ENCODE measurements at regions not wholly inside any gene's neighbourhood (a gene's known extent, or its start where the extent isn't known, plus 50 kb on each side); places are given as distances from the start of the nearest gene placed in this dataset.

DNA sequence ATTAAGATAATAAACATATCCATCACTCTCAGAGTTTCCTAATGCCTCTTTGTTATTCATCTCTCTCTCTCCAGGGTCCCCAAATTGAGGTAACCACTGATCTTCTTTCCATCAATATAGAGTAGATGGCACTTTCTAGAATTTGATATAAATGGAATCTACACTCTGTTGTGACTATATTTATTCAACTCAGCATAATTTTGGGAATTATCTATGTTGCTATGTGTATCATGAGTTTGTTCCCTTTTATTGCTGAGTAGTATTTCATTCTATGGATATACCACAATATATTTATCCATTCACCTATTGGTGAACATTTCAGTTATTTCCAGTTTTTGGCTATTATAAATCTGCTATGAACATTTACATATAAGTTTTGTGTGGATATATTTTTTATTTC is 230.7 kb downstream of the HLX start:
- DNase-seq = no peak

DNA sequence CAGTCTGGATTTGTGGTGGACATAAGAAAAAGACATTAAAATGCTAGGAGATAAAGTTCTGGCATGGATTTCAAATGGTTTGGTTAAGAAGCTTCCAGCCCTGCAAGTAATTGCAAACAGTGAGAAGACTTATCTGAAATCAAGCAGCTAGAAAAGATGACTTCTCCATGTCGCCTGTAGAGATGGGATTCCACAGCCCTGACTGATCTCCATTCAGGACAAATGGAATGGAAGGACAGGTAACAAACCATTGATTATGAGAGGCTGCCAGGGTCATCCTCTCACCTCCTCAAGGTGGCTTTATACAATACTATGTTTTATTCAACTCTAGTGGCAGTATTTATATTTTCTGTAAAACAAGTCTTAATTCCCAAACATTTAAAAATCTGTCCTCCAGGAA is 237.9 kb downstream of the HLX start:
- DNase-seq = peak; percentile 21

DNA sequence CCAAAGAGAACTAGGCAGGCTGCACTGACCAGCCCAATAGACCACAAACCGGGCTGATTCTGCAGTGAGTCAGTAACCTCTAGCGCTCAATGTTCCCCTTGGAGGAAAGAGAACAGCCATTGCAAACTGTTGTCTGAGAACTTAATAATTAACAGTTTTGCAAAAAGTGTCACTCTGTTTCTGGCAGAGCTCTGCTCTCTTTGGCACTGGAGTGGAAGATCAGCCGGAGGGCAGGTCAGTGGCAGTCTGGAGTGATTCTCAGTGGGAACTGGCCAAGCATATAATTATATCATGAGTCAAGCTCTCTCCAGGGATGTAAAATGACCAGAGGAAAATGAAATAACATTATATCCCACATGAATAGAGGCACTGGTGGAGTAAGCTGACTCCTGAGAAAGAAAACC is 238.3 kb downstream of the HLX start:
- DNase-seq = peak; percentile 80

DNA sequence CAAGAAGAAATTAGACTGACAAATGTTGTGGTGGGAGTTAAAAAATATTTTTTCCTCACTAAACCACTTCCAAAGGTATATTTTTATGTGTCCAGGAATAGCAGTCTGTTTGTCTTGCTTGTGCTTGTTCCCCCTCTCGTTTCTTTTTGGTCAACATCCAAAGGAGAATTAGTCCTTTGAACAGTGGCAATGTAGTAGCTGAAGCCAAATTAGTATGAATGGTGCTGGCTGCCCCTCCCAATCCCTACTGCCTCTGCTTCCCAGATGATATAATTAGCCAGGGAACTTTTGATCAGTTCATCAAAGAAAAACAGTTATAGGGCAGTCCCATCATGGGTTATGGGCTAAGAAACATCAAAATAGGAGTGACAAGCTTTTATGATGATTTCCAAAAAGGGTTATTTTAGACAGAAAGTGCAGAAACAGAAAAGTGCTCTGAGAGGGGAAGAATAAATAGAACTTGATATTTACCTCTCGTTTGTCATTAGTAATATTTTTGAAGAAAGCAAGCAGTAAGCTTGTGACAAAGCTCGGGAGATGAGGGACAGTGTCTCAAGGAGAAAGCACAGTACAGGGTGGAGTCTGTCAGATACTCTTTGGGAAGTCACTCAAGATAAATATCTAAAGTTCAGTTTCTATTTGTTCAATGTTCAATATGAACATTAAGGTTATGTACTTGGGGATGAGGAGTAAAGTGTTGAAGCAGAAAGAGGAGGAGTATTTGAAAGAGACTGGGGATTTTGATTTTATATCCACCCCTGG is 239.1 kb downstream of the HLX start:
- no peak for DNase-seq

DNA sequence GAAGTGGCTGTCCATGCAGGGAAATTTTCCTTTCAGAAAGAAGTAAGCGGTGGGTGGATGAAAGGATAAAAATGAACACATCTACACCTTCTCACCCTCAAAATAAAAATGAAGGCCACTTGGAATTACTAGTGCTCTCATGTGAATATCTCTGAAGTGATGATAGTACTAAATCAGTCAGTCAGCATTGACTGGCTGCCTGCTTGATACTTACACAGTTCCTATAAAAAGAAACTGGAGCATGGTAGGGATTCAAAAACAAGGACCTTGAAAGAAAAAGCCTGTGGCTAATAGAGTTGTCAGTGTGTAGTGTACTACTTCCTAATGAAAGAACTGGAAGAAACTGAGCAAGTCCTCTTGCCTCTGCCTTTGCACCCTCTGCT is 239.7 kb downstream of the HLX start:
- DNase-seq = no peak

DNA sequence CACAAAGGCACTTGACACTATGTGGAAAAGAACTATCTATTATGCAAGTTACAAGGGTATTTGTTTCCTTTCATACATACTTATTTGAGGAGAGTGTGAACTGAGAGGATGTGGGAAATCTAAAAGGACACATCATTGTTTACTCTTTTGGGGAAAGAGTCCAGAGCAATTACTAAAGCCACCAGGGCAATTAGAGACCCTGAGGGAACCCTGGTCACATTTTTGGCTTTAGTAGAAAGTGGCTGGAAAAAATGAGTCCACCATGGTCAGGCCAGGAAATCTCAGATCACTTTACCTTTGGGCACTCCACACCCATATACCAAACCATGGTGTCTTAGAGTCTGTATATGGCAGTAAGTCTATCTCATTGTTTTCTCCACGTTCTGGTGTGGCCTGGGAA is 243.3 kb downstream of the HLX start:
- DNase-seq = no peak

DNA sequence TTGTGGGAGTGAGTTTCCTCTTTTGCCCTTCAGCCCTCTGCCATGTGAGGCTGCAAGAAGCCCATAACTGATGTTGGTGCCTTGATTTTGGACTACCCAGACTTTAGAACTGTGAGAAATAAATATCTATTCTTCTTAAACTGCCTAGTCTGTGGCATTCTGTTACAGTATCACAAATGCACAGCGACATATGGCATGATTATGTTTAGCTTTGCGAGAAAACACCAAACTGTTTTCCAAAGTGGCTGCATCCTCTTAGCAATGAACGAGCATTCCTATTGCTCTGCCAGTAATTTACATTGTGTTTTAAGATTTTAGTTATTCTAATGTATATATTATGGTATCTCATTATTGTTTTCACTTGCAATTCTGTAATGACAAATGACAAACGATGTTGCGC is 246.7 kb downstream of the HLX start:
- no peak for DNase-seq

DNA sequence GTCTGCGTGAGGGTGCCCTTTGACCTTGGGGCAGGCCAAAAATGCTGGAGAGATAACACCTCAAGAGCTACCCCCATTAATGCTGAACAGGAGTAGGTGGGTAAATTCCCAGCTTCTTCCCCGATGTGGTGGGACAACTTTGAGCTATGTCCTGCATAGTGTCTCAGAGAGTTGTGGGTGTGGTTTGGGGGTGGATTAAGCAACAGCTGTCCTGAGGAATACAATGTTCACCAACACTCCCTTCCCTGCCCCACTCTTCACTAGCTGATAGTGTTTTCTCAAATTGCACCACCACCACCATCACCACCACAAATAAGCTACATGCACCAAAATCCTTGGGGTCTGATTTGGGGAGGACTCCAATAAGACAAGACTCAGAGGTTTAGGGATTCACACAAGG is 258.4 kb downstream of the HLX start:
- DNase-seq = no peak

DNA sequence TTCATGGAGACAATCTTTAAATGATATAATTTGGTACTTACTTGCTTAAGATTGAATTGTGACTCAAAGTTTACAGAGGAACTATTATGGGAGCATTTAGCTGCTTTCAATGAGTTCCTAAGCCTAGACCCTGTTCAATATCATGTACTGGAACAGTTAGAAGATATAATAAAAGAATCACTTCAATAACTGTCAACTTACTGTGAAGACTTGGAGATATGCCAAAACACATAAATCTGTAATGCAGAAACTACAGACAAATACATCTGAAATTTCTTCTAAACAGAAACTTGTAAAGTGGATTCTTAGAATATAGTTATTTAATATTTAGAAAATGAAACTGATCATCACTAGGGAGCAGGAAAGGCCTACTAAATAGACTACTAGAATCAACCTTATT is 259.3 kb downstream of the HLX start:
- DNase-seq = no peak

DNA sequence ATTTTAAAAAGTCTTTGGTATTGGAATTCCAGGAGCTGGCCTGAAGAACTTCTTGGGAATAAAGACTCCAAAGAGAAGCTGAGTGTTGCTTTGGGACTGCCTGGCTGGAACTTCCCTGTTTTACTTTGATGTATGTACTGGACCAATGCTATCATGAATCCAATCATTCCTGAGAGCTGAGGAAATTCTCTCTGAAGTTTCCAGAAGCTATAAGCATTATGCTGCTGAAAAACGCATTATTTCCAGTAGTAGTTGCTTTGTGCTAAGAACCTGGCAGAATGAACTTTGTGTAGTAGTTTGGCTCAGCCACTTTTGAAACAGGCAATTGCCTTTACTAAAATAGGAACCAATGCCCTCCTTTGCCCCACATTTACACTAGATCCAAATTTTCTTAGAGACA is 260.7 kb downstream of the HLX start:
- no peak for DNase-seq

DNA sequence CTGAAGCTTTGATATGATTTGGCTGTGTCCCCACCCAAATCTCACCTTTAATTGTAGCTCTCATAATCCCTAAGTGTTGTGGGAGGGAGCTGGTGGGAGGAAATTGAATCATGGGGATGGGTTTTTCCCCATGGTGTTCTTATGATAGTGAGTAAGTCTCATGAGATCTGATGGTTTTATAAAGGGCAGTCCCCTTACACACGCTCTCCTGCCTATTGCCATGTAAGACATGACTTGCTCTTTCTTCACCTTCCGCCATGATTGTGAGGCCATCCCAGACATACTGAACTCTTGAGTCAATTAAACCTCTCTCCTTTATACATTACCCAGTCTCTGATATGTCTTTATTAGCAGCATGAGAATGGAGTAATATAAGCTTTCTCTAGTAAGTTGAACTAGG is 261.9 kb downstream of the HLX start:
- DNase-seq = no peak

DNA sequence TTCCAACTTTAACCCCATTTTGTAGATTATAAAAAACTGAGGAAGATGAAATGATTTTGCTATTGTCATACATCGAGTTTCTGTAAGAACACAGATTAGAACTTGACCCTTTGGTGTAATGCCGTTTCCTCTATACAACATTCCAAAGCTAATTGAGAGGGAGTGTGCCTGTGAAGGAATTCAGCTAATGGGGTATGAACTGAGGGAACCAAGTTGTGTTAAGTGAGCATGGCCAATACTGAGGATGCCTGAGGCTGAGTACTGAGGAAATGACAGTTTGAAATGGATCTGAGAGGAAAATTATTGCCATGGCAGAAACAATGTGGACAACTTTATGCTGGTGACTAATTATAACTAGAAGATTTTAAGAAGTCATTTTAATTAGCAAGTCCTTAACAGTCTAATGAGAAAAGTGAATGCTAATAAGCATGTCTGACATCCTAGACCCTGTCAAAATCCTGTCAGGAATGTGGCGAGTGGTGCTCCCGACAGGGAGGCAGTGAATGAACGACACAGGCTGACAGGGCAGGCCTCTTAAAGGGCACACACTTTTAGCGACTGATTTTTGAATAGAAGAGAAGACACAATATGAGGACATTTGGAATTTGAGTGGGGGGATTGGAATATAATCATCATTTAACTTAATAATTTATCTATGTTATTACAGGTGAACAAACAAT is 262.5 kb downstream of the HLX start:
- no peak for DNase-seq

DNA sequence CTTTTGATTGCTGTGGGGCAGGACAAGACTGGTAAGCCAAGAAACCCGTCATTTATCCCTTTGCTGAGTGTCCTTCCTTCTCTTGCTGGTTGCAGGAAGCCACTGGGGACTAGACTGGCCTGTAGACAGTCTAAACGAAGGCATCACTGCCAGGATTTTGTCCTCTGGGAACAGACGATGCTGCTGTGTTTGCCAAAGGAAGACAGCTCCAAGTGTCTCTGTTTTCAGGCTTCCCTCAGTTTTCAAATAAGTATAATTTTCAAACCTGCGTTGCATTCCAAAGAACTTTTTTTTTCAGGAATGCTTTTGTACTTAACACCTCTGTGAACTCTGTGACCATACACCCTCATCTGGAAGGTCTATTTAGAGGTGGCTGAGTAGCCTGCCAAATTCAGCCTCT is 269.4 kb downstream of the HLX start:
- no peak for DNase-seq

DNA sequence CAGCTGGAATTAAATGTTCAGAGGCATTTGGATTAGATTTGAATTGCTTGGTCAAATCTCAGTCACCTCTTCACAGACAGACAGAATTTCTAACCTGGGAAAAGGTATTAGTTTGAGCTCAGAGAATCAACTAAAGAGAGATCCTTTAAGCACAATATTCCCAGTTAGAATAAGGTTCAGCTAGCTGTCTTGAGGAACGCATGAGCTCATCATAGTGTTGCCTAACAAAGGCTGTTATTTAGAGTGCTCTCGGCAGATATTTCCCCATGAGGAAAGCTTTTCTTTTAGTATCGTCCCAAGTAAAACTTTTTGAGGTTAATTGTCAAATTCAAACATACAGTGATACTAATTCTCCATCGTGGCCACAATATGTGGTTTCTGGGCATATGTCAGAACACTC is 269.9 kb downstream of the HLX start:
- DNase-seq = peak; percentile 39

DNA sequence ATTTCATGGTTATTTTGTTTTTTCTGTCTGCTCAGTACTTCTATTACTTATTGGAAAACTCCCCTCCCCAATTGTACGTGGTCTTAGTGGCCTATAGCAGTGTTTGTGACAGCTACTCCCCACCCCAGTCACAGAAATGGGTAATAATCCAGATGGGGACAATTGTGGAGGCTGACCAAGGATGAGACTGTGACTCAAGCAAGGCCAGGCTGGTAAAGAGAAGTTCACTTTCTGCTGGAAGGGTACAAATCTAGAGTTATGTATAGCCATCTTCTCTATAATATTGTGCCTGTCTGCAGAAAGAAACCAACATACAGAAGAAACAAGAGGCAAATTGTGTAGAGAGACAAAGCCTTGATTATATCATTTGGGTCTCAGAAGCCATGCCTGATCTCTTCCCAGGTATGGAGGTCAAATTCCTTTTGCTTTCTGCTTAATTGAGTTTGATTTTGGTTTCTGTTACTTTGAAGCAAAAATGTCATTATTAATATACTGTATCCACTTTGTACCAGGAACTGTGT is 270.4 kb downstream of the HLX start:
- no peak for DNase-seq

DNA sequence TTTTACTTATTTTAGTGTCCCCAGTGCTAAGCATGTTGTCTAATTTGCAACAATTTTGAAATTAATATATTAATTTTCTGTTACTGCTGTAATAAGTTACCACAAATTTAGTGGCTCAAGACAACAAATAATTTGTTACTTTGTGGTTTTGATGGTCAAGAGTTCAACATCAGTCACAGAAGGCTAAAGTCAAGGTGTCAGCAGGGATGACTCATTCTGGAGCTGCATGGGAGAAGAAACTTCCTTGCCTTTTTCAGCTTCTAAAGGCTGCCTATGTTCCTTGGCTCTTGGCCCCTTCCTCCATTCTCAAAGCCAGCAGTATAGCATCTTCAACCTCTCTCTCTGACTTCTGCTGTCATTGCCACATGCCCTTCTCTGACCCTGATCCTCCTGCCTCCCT is 271.8 kb downstream of the HLX start:
- no peak for DNase-seq

DNA sequence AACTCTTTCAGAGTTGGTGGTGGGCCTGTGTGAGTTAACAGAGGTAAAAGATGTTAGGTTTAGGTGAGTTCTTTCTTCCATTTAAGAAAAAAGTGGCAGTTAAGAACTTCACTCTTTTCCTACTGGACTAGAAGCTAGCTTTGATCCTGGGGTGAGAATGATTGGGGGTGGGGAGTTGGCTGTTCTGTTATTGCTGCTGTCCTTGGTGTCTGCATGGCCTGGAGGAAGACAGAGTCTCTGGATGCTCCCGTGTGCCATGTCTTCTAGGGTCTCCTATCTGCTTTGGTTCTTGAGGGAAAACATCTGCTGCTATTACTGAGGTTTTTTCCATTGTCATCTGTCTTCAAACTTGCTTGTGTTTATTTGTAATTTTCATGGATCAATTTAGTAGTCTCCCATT is 275.7 kb downstream of the HLX start:
- no peak for DNase-seq

DNA sequence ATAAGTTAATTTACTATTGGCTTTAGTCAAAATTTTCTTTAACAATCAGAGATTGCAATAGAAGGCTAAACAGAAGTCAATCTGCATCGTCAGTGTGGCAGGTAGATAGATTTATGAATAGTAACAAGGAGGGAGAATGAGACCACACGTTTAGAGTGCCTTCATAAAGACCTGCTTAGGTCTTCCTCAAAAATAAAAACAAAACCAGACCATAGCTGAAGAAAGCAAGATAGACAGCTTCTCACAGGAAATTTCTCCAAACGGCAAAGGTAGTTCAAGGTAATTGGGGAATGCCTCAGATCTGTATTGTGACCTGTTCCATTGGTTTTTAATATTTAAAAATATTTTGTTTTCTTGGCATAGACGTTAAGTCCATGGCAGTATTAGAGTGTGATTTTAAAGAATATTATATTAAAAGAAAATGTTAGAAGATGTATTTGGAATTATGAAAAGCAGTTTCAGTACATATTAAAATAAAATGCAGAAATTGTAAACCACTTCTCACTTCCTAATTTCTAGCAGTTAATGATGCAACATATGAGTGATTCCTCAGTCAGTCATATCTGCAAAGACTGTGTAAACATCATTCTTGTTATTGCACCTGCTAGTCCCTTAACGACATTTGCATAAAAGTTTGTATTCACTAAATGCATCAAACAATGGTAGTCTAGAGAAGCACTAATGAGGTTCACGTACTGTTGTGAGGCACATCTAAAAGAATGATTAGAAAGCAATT is 278.0 kb downstream of the HLX start:
- no peak for DNase-seq

DNA sequence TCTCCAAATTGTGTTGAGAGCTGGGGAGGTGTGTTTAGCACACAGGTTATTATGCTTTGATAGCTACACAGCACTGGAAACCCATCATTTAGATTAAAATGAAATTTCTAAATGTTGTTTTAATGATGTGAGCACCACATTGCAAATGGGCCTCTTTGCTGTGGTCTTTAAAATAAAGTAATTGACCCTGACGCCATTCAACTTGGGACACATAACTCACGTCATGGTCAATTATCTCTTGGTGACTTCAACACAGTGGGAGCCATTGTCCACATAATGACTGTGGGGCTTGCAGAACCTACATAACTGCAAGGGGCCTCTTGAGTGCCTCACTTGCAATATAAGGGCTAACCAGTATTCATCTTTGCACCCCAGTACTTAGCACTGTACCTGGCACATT is 280.4 kb downstream of the HLX start:
- DNase-seq = no peak

DNA sequence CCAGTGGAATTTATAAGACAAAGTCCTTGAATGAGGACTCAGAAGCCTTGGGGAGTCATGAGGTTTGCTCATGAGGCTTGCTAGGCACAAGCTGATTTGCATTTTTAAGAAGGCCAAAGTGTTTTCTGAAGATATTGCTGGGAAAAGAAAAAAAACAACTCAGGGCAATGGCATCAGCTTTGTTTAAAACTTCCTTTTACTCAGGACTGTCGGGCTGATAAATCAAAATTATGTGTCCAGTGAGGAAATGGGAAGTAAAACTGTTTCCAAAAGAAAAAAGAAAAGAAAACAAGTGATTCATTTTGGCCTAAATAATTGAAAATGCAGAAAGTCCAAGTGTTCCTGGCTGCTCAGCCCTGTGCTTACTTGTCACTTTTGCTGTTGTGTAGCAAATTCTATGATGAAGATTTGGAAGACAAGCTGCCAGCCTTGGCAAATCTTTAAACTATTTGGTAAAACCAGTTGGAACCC is 282.4 kb downstream of the HLX start:
- peak; percentile 21 for DNase-seq

DNA sequence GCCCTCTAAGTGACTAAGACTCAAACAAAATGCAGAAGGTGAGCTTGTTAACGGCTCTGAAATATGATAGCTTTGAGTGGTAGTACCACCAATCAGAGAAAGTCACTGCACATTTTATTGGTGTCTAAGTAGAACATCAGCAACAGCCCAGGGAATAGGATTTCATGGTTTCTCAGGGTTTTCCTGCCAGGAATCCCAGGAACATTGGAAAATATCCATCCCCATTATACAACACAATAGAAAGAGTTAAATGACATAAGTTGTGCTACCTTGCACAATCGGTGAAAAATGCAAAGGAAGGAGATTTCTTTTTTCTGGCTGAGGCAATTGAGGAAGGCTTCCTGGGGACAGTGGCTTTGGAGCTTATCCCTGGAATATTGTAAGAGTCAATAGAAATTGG is 283.1 kb downstream of the HLX start:
- no peak for DNase-seq

DNA sequence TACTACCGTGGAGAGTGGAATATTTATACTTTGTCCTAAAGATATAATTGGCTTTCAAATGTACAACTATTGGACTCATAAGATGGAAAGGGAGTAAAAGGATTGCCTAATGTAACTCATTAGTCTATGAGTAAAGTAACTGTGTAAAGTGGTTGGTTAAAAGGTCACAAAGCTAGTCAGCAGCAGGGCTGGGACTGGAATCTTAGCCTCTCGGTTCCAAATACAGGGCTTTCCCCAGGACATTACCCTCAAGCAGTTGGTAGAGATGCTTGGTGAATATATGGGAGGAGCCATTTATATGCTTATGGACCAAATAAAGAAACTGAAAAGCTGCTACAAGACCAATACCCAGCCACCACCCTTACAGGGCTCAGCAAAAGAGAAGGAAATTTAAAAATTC is 283.7 kb downstream of the HLX start:
- no peak for DNase-seq

DNA sequence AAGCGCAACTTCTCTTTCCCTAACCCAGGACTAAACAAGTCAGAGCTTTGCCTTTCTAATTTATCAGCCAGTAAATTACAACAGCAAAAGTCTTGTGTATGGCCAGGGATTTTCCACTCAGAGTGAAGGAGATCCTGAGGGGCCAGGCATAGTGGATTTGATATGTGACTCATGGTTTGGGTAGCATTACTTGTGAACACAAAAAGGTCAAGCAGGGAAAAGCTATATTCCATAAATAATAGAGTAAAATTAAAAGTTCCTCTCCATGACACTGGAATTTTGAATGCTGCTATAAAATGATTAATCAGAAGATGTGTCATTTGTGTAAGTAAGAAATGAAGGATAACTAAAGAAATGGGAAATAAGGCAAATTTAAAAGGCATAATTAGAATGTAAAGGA is 284.8 kb downstream of the HLX start:
- peak; percentile 49 for DNase-seq

Data from fibroblast of upper back skin (primary cell).